ENCODE measurements at regions not wholly inside any gene's neighbourhood (a gene's known extent, or its start where the extent isn't known, plus 50 kb on each side); places are given as distances from the start of the nearest gene placed in this dataset.
"Not testable (repeated sequence)": the region's sequence is repeated elsewhere in the genome, so short reads cannot be mapped to it uniquely, and the experiment has no call there.

- Histone ChIP-seq H3K9ac (ENCODE audit: low read length) (no peak overlapping the region), H3K27me3 (replicated peaks; ENCODE audit: control insufficient read depth, insufficient read depth, low read length) (peaks cover 6% of the 10 kb centered on the region), H3K36me3 (ENCODE audit: control insufficient read depth, insufficient read depth, low read length, severe bottlenecking) (no peaks in the 10 kb centered on the region), H3K4me1 (ENCODE audit: control insufficient read depth, insufficient read depth, low read length) (no peaks in the 10 kb centered on the region), H3K4me3 (ENCODE audit: low read length) (no peak overlapping the region), H3K9me3 (ENCODE audit: control insufficient read depth, low read length) (no peaks in the 10 kb centered on the region)
- DNase-seq (ENCODE audit: low read depth): no peak
Observed at GRCh38 chr14:58907803-58908202, 270.0 kb downstream of the DACT1 start.

GRCh38 chr14:58912287-58912686 lies 274.5 kb downstream of the DACT1 start:
- Histone ChIP-seq H3K4me3 (ENCODE audit: low read length) (no peak overlapping the region), H3K4me1 (ENCODE audit: control insufficient read depth, insufficient read depth, low read length) (no peaks in the 10 kb centered on the region), H3K9me3 (ENCODE audit: control insufficient read depth, low read length) (no peaks in the 10 kb centered on the region), H3K9ac (ENCODE audit: low read length) (no peak overlapping the region), H3K27me3 (replicated peaks; ENCODE audit: control insufficient read depth, insufficient read depth, low read length) (no peaks in the 10 kb centered on the region), H3K36me3 (ENCODE audit: control insufficient read depth, insufficient read depth, low read length, severe bottlenecking) (no peaks in the 10 kb centered on the region)
- no peak for DNase-seq (ENCODE audit: low read depth)

- H3K27me3 ChIP-seq (replicated peaks; ENCODE audit: control insufficient read depth, insufficient read depth, low read length): no peaks in the 10 kb centered on the region
- DNase-seq (ENCODE audit: low read depth): no peak
- no peak overlapping the region for H3K9ac ChIP-seq (ENCODE audit: low read length)
- H3K9me3 ChIP-seq (ENCODE audit: control insufficient read depth, low read length): no peaks in the 10 kb centered on the region
- H3K4me1 ChIP-seq (ENCODE audit: control insufficient read depth, insufficient read depth, low read length): no peaks in the 10 kb centered on the region
- no peak overlapping the region for H3K4me3 ChIP-seq (ENCODE audit: low read length)
- H3K36me3 ChIP-seq (ENCODE audit: control insufficient read depth, insufficient read depth, low read length, severe bottlenecking): no peaks in the 10 kb centered on the region
Observed at GRCh38 chr14:58912799-58913432, 275.2 kb downstream of the DACT1 start.

GRCh38 chr14:58914279-58914855 lies 274.1 kb upstream of the DAAM1 start:
- Histone ChIP-seq H3K4me3 (ENCODE audit: low read length) (no peak overlapping the region), H3K36me3 (ENCODE audit: control insufficient read depth, insufficient read depth, low read length, severe bottlenecking) (no peaks in the 10 kb centered on the region), H3K9ac (ENCODE audit: low read length) (no peak overlapping the region), H3K9me3 (ENCODE audit: control insufficient read depth, low read length) (no peaks in the 10 kb centered on the region), H3K4me1 (ENCODE audit: control insufficient read depth, insufficient read depth, low read length) (no peaks in the 10 kb centered on the region), H3K27me3 (replicated peaks; ENCODE audit: control insufficient read depth, insufficient read depth, low read length) (no peaks in the 10 kb centered on the region)
- DNase-seq (ENCODE audit: low read depth): no peak

GRCh38 chr14:58915646-58916045 lies 272.8 kb upstream of the DAAM1 start:
- Histone ChIP-seq H3K36me3 (ENCODE audit: control insufficient read depth, insufficient read depth, low read length, severe bottlenecking) (no peaks in the 10 kb centered on the region), H3K9ac (ENCODE audit: low read length) (no peak overlapping the region), H3K9me3 (ENCODE audit: control insufficient read depth, low read length) (no peaks in the 10 kb centered on the region), H3K27me3 (replicated peaks; ENCODE audit: control insufficient read depth, insufficient read depth, low read length) (no peaks in the 10 kb centered on the region), H3K4me3 (ENCODE audit: low read length) (no peak overlapping the region), H3K4me1 (ENCODE audit: control insufficient read depth, insufficient read depth, low read length) (no peaks in the 10 kb centered on the region)
- no peak for DNase-seq (ENCODE audit: low read depth)

- Histone ChIP-seq H3K36me3 (ENCODE audit: control insufficient read depth, insufficient read depth, low read length, severe bottlenecking) (no peaks in the 10 kb centered on the region), H3K27me3 (replicated peaks; ENCODE audit: control insufficient read depth, insufficient read depth, low read length) (peaks cover 5% of the 10 kb centered on the region), H3K4me3 (ENCODE audit: low read length) (no peak overlapping the region), H3K4me1 (ENCODE audit: control insufficient read depth, insufficient read depth, low read length) (no peaks in the 10 kb centered on the region), H3K9ac (ENCODE audit: low read length) (no peak overlapping the region), H3K9me3 (ENCODE audit: control insufficient read depth, low read length) (no peaks in the 10 kb centered on the region)
- peak; percentile 3 for DNase-seq (ENCODE audit: low read depth)
Observed at GRCh38 chr14:58918066-58918738, 270.3 kb upstream of the DAAM1 start.

GRCh38 chr14:58919217-58919616 lies 269.2 kb upstream of the DAAM1 start:
- H3K27me3 ChIP-seq (replicated peaks; ENCODE audit: control insufficient read depth, insufficient read depth, low read length): peaks cover 7% of the 10 kb centered on the region
- no peak overlapping the region for H3K9ac ChIP-seq (ENCODE audit: low read length)
- peak; percentile 19 for DNase-seq (ENCODE audit: low read depth)
- H3K36me3 ChIP-seq (ENCODE audit: control insufficient read depth, insufficient read depth, low read length, severe bottlenecking): no peaks in the 10 kb centered on the region
- no peaks in the 10 kb centered on the region for H3K4me1 ChIP-seq (ENCODE audit: control insufficient read depth, insufficient read depth, low read length)
- no peaks in the 10 kb centered on the region for H3K9me3 ChIP-seq (ENCODE audit: control insufficient read depth, low read length)
- no peak overlapping the region for H3K4me3 ChIP-seq (ENCODE audit: low read length)

GRCh38 chr14:58920230-58920629 lies 268.2 kb upstream of the DAAM1 start:
- Histone ChIP-seq H3K9ac (ENCODE audit: low read length) (no peak overlapping the region), H3K27me3 (replicated peaks; ENCODE audit: control insufficient read depth, insufficient read depth, low read length) (peaks cover 13% of the 10 kb centered on the region), H3K4me3 (ENCODE audit: low read length) (no peak overlapping the region), H3K36me3 (ENCODE audit: control insufficient read depth, insufficient read depth, low read length, severe bottlenecking) (no peaks in the 10 kb centered on the region), H3K4me1 (ENCODE audit: control insufficient read depth, insufficient read depth, low read length) (no peaks in the 10 kb centered on the region), H3K9me3 (ENCODE audit: control insufficient read depth, low read length) (no peaks in the 10 kb centered on the region)
- no peak for DNase-seq (ENCODE audit: low read depth)

GRCh38 chr14:58922201-58922940 lies 266.1 kb upstream of the DAAM1 start:
- DNase-seq (ENCODE audit: low read depth): peak; percentile 49
- not testable (repeated sequence) for H3K9ac ChIP-seq (ENCODE audit: low read length); H3K4me1 ChIP-seq (ENCODE audit: control insufficient read depth, insufficient read depth, low read length); H3K9me3 ChIP-seq (ENCODE audit: control insufficient read depth, low read length); H3K4me3 ChIP-seq (ENCODE audit: low read length); H3K36me3 ChIP-seq (ENCODE audit: control insufficient read depth, insufficient read depth, low read length, severe bottlenecking)
- peaks cover 18% of the 10 kb centered on the region for H3K27me3 ChIP-seq (replicated peaks; ENCODE audit: control insufficient read depth, insufficient read depth, low read length)

- H3K9ac ChIP-seq (ENCODE audit: low read length): no peak overlapping the region
- no peaks in the 10 kb centered on the region for H3K4me1 ChIP-seq (ENCODE audit: control insufficient read depth, insufficient read depth, low read length)
- peaks cover 18% of the 10 kb centered on the region for H3K27me3 ChIP-seq (replicated peaks; ENCODE audit: control insufficient read depth, insufficient read depth, low read length)
- no peak overlapping the region for H3K4me3 ChIP-seq (ENCODE audit: low read length)
- H3K9me3 ChIP-seq (ENCODE audit: control insufficient read depth, low read length): peaks cover 2% of the 10 kb centered on the region
- H3K36me3 ChIP-seq (ENCODE audit: control insufficient read depth, insufficient read depth, low read length, severe bottlenecking): no peaks in the 10 kb centered on the region
- no peak for DNase-seq (ENCODE audit: low read depth)
Observed at GRCh38 chr14:58923751-58924405, 264.6 kb upstream of the DAAM1 start.

GRCh38 chr14:58941629-58942028 lies 246.8 kb upstream of the DAAM1 start:
- peaks cover 11% of the 10 kb centered on the region for H3K9me3 ChIP-seq (ENCODE audit: control insufficient read depth, low read length)
- no peak overlapping the region for H3K9ac ChIP-seq (ENCODE audit: low read length)
- H3K4me1 ChIP-seq (ENCODE audit: control insufficient read depth, insufficient read depth, low read length): peaks cover 5% of the 10 kb centered on the region
- H3K27me3 ChIP-seq (replicated peaks; ENCODE audit: control insufficient read depth, insufficient read depth, low read length): peaks cover 36% of the 10 kb centered on the region
- H3K4me3 ChIP-seq (ENCODE audit: low read length): no peak overlapping the region
- peak; percentile 62 for DNase-seq (ENCODE audit: low read depth)
- H3K36me3 ChIP-seq (ENCODE audit: control insufficient read depth, insufficient read depth, low read length, severe bottlenecking): no peaks in the 10 kb centered on the region

Measured in adipocyte (in vitro differentiated cells).